ENCODE measurements at regions not wholly inside any gene's neighbourhood (a gene's known extent, or its start where the extent isn't known, plus 50 kb on each side); places are given as distances from the start of the nearest gene placed in this dataset.

- TF ChIP-seq CTCF (IDR thresholded peaks at IDR 0.05; ENCODE audit: low read length) (no peak), EZH2 (IDR thresholded peaks at IDR 0.05; ENCODE audit: borderline replicate concordance, low read length) (no peak)
Observed at GRCh38 chr5:17099946-17100345, 117.5 kb upstream of the BASP1 start.
